HUES64 (cell line): ENCODE measurements at regions not wholly inside any gene's neighbourhood (a gene's known extent, or its start where the extent isn't known, plus 50 kb on each side); places are given as distances from the start of the nearest gene placed in this dataset.

Experiments used
- H3K27ac ChIP-seq: 2 replicates; pipeline ENCODE4 v1.7.0; 2013; ENCODE audit warnings: low read depth, low read length, inconsistent platforms
- H3K27me3 ChIP-seq: 2 replicates; pipeline ENCODE4 v1.6.1; 2013; ENCODE audit warnings: mild to moderate bottlenecking, low read length; ENCODE audit not compliant: insufficient read depth
- H3K36me3 ChIP-seq: 2 replicates; pipeline ENCODE4 v1.6.1; 2013; ENCODE audit warnings: mild to moderate bottlenecking, low read length; ENCODE audit not compliant: insufficient read depth
- H3K4me1 ChIP-seq: 2 replicates; pipeline ENCODE4 v1.6.1; 2013; ENCODE audit warnings: mild to moderate bottlenecking, low read length, moderate library complexity; ENCODE audit not compliant: insufficient read depth
- H3K4me3 ChIP-seq: 2 replicates; pipeline ENCODE4 v1.5.1; 2013; ENCODE audit warnings: mild to moderate bottlenecking, low read length, moderate library complexity
- H3K9ac ChIP-seq: 2 replicates; pipeline ENCODE4 v1.6.1; 2013; ENCODE audit warnings: mild to moderate bottlenecking, low read depth, low read length
- H3K9me3 ChIP-seq: 2 replicates; pipeline ENCODE4 v1.6.1; 2013; ENCODE audit warnings: low read depth, low read length; ENCODE audit not compliant: insufficient read depth
- WGBS: fragments of 150-250, 120-280 bp; methylation state at CpG from one replicate; pipeline ENCODE4 v1.1.7; 2013; ENCODE audit warnings: missing lambda C conversion rate; 5-methylcytosine and 5-hydroxymethylcytosine counted together

GRCh38 chr13:84272877-84273562, 390.7 kb upstream of the SLITRK1 start:
- H3K4me3 ChIP-seq: no peak overlapping the region
- H3K27me3 ChIP-seq: no peaks in the 10 kb centered on the region
- WGBS: 97% methylated on average over 6 of the region's 6 CpGs
- no peaks in the 10 kb centered on the region for H3K9me3 ChIP-seq
- no peaks in the 10 kb centered on the region for H3K4me1 ChIP-seq
- no peaks in the 10 kb centered on the region for H3K36me3 ChIP-seq
- H3K9ac ChIP-seq: no peak overlapping the region
- no peak overlapping the region for H3K27ac ChIP-seq

GRCh38 chr13:84265257-84265764, 383.0 kb upstream of the SLITRK1 start:
- Histone ChIP-seq H3K4me1 (no peaks in the 10 kb centered on the region), H3K36me3 (no peaks in the 10 kb centered on the region), H3K27me3 (no peaks in the 10 kb centered on the region), H3K27ac (no peak overlapping the region), H3K4me3 (no peak overlapping the region), H3K9me3 (no peaks in the 10 kb centered on the region), H3K9ac (no peak overlapping the region)
- 93% methylated on average over 5 of the region's 6 CpGs for WGBS

DNA sequence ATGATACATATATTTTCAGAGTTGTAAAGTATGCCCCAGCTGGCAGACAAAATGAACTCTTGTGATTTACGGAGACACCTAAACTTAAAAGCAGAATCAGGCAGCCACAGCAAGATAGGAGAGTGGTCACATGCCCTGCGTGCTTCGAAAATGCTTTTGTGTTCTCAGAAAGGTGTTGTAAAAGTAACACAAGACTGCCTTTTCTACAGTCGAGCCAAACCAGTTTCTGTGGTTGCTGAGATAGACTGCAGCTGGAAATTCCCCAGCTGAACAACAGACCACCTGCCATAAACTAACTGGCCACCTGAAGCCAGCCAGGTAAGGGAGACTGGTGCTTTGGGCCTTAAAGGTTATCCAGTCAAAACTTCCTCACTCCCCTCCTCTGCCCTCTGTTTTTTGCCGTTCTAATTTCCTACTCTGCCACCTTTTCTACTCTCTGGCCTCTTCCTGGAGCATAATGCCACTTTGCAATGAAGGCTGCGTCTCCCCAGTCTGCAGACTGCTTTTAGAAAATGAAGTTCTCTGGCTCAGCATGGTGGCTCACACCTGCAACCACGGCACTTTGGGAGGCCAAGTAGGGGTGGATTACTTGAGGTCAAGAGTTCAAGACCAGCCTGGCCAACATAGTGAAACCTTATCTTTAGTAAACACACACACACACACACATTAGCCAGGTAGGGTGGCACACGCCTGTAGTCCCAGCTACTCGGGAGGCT, 381.2 kb upstream of the SLITRK1 start:
- Histone ChIP-seq H3K9ac (no peak overlapping the region), H3K4me3 (no peak overlapping the region), H3K9me3 (no peaks in the 10 kb centered on the region), H3K27me3 (no peaks in the 10 kb centered on the region), H3K27ac (no peak overlapping the region), H3K36me3 (no peaks in the 10 kb centered on the region), H3K4me1 (no peaks in the 10 kb centered on the region)
- 94% methylated on average over 9 of the region's 9 CpGs for WGBS

GRCh38 chr13:84255226-84255797, 373.0 kb upstream of the SLITRK1 start:
- Histone ChIP-seq H3K4me1 (no peaks in the 10 kb centered on the region), H3K9me3 (peaks cover 14% of the 10 kb centered on the region; the same call in 1 of the 2 replicates), H3K4me3 (no peak overlapping the region), H3K36me3 (no peaks in the 10 kb centered on the region), H3K27me3 (no peaks in the 10 kb centered on the region), H3K27ac (no peak overlapping the region), H3K9ac (no peak overlapping the region)
- WGBS: 94% methylated on average over 3 of the region's 3 CpGs

DNA sequence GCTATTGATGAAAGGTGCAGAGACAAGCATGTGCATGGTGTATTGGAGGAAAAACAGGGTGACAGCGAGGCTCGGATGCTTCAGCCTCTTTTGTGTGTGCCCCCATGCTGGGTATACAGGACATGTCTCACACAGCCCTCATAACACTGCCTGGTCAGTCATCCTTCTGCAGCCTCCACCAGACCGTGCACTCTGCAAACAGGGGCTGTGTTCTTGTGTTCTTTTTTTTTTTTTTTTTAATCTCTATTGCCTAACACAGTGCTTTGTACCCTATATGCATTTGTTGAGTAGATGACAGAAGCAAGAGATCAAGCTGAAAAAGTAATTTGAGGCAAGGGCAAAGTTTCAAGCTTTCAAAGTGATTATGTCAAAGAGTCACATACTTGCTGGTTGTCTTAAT, 367.2 kb upstream of the SLITRK1 start:
- Histone ChIP-seq H3K9me3 (peaks cover 14% of the 10 kb centered on the region; the same call in 1 of the 2 replicates), H3K4me1 (no peaks in the 10 kb centered on the region), H3K27ac (no peak overlapping the region), H3K36me3 (no peaks in the 10 kb centered on the region), H3K9ac (no peak overlapping the region), H3K27me3 (no peaks in the 10 kb centered on the region), H3K4me3 (no peak overlapping the region)
- WGBS: 98% methylated on average over 2 of the region's 3 CpGs

DNA sequence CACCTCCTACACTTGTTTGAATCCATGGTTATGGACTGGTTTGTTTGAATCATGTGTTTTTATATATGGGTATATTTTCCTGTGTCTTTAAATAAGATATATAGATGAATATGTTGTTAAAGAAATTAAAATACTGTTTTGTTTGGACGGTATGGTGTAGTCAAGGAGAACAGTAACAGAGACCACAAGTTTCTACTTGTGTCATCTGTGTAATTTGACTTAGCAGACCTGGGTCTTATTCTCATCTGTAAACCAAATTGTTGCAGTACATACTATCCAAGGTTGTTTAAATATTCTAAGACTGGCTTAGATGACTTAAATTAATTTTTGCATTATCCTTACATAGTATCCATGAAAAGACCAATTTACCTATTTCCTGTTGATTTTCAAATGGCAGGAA, 361.1 kb upstream of the SLITRK1 start:
- no peaks in the 10 kb centered on the region for H3K36me3 ChIP-seq
- no peak overlapping the region for H3K27ac ChIP-seq
- WGBS: 86% methylated on average over 1 of the region's 1 CpG
- H3K4me3 ChIP-seq: no peak overlapping the region
- H3K9me3 ChIP-seq: no peaks in the 10 kb centered on the region
- H3K9ac ChIP-seq: no peak overlapping the region
- H3K4me1 ChIP-seq: no peaks in the 10 kb centered on the region
- no peaks in the 10 kb centered on the region for H3K27me3 ChIP-seq

DNA sequence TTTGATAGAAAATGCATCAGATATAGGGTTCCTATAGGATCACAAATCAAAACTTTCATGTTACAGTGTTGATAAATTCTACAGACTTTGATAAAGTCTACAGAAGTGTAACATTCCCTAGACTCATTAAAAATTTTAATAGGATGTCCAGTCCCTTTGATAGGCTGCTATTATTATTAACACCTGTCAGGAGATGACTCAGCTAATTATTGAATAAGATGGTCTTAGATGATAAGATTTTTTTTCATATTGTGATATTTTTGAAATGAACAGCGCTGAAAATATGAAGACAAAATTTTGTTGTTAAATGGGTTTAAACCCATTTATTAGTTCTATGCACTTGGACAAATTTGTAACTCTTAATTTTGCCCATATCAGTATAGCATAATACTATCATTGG, 356.8 kb upstream of the SLITRK1 start:
- H3K4me1 ChIP-seq: no peaks in the 10 kb centered on the region
- WGBS: 100% methylated on average over 1 of the region's 1 CpG

DNA sequence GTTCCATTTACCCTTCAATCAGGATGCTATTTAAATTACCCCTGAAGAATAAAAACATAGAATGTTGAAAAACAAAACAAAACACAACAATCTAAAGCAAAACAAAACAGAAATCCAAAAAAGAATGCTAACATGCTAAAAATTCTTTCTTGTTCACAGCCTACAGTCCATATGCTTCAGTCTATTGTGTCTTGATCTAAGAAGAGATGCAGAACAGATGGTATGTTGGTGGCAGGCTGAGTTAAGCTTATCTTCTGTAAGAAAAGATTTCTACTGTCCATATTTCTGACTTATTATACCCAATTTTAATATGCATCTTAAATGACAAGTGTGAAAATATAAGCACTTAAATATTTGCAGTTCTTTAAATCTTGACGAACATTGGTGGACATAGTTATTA, 356.1 kb upstream of the SLITRK1 start:
- Histone ChIP-seq H3K9ac (no peak overlapping the region), H3K4me3 (no peak overlapping the region), H3K36me3 (no peaks in the 10 kb centered on the region), H3K9me3 (no peaks in the 10 kb centered on the region), H3K27me3 (no peaks in the 10 kb centered on the region), H3K27ac (no peak overlapping the region), H3K4me1 (no peaks in the 10 kb centered on the region)
- WGBS: no CpG with 5 or more reads among the region's 1 CpG

More for the DNA sequence above, 356.8 kb upstream of the SLITRK1 start:
- no peaks in the 10 kb centered on the region for H3K36me3 ChIP-seq
- H3K9me3 ChIP-seq: no peaks in the 10 kb centered on the region
- no peak overlapping the region for H3K4me3 ChIP-seq
- H3K27me3 ChIP-seq: no peaks in the 10 kb centered on the region
- no peak overlapping the region for H3K27ac ChIP-seq
- H3K9ac ChIP-seq: no peak overlapping the region

- no peaks in the 10 kb centered on the region for H3K27me3 ChIP-seq
- H3K4me3 ChIP-seq: no peak overlapping the region
- no peaks in the 10 kb centered on the region for H3K9me3 ChIP-seq
- no peaks in the 10 kb centered on the region for H3K36me3 ChIP-seq
- H3K9ac ChIP-seq: no peak overlapping the region
- WGBS: 60% methylated on average over 3 of the region's 3 CpGs
- H3K4me1 ChIP-seq: no peaks in the 10 kb centered on the region
- no peak overlapping the region for H3K27ac ChIP-seq
Measured at GRCh38 chr13:84237143-84237542, 354.9 kb upstream of the SLITRK1 start.

DNA sequence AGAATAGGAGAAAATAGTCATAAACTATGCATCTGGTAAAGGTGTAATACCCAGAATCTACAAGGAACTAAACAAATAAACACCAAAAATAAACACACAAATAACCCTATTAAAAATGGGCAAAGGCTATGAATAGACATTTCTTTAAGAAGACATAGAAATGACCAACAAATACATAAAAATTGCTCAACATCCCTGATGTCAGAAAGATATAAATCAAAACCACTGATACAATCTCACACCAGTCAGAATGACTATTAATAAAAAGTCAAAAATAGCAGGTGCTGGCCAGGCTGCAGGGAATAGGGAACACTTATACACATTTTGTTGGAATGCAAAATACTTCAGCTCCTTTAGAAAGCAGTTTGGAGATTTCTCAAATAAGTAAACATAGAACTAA, 352.1 kb upstream of the SLITRK1 start:
- H3K9ac ChIP-seq: no peak overlapping the region
- H3K4me3 ChIP-seq: no peak overlapping the region
- H3K4me1 ChIP-seq: peaks cover 11% of the 10 kb centered on the region
- no peaks in the 10 kb centered on the region for H3K36me3 ChIP-seq
- H3K27ac ChIP-seq: no peak overlapping the region
- no peaks in the 10 kb centered on the region for H3K27me3 ChIP-seq
- no peaks in the 10 kb centered on the region for H3K9me3 ChIP-seq

- Histone ChIP-seq H3K27me3 (no peaks in the 10 kb centered on the region), H3K9ac (no peak overlapping the region), H3K9me3 (no peaks in the 10 kb centered on the region), H3K27ac (no peak overlapping the region), H3K4me1 (peaks cover 11% of the 10 kb centered on the region), H3K4me3 (no peak overlapping the region), H3K36me3 (no peaks in the 10 kb centered on the region)
- WGBS: no CpG with 5 or more reads among the region's 1 CpG
Measured at GRCh38 chr13:84230568-84230967, 348.3 kb upstream of the SLITRK1 start.
